Stimulated activated naive B cell treated with anti-CD40 and anti-IgM and Interleukin-4, amounts not matched to agents 10 μg/mL and 1 μg/mL and 100 μg/mL, for 72 hours (primary cell): ENCODE measurements at regions not wholly inside any gene's neighbourhood (a gene's known extent, or its start where the extent isn't known, plus 50 kb on each side); places are given as distances from the start of the nearest gene placed in this dataset.
"Not testable (repeated sequence)": the region's sequence is repeated elsewhere in the genome, so short reads cannot be mapped to it uniquely, and the experiment has no call there.

ENCODE experiments used
- ATAC-seq, 2 donors: fragments of 150-1000 bp; cut with Tn5 transposase; replicated peaks; 2 replicates each; pipeline ENCODE4 v1.10.0; 2021; ENCODE audit warnings: moderate library complexity in 1 of 2
- DNase-seq: peaks from one replicate; pipeline ENCODE4 v3.0.0; 2021
- H3K27ac Mint-ChIP-seq: one replicate; pipeline ENCODE4 v1.8.0; 2022; ENCODE audit warnings: mild to moderate bottlenecking, mixed read lengths
- H3K27me3 Mint-ChIP-seq, 2 donors: one replicate each; pipeline ENCODE4 v1.8.0; 2022; ENCODE audit warnings: mixed read lengths in 2 of 2
- H3K36me3 Mint-ChIP-seq, 2 donors: one replicate each; pipeline ENCODE4 v1.8.0; 2022; ENCODE audit warnings: mixed read lengths in 2 of 2, mild to moderate bottlenecking in 1 of 2
- H3K4me1 Mint-ChIP-seq, 2 donors: one replicate each; pipeline ENCODE4 v1.8.0; 2022; ENCODE audit warnings: mixed read lengths in 2 of 2, mild to moderate bottlenecking in 1 of 2
- H3K4me3 Mint-ChIP-seq, 2 donors: one replicate each; pipeline ENCODE4 v1.8.0; 2022; ENCODE audit warnings: mild to moderate bottlenecking in 2 of 2, mixed read lengths in 2 of 2, moderate library complexity in 1 of 2
- H3K9me3 Mint-ChIP-seq, 2 donors: one replicate each; pipeline ENCODE4 v1.8.0; 2022; ENCODE audit warnings: mixed read lengths in 2 of 2, mild to moderate bottlenecking in 1 of 2

DNA sequence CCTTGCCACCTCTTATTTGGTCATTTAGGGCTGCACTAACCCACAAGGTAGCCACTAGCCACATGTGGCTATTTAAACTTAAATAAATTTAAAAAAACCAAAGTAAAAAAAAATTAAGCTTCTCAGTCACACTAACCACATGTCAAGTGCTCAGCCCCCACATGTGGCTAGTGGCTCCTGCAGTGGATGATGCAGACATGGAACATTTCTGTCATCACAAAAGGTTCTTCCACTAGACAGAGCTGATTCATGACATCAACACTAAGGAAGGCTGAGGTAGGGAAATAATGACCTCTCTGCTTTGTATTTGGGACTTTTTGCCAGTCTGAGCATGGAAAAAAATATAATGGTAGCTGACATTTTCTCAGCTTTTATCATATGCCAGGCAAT, 173.0 kb upstream of the FERMT1 start:
- H3K27ac Mint-ChIP-seq, result no peak overlapping the region

DNA sequence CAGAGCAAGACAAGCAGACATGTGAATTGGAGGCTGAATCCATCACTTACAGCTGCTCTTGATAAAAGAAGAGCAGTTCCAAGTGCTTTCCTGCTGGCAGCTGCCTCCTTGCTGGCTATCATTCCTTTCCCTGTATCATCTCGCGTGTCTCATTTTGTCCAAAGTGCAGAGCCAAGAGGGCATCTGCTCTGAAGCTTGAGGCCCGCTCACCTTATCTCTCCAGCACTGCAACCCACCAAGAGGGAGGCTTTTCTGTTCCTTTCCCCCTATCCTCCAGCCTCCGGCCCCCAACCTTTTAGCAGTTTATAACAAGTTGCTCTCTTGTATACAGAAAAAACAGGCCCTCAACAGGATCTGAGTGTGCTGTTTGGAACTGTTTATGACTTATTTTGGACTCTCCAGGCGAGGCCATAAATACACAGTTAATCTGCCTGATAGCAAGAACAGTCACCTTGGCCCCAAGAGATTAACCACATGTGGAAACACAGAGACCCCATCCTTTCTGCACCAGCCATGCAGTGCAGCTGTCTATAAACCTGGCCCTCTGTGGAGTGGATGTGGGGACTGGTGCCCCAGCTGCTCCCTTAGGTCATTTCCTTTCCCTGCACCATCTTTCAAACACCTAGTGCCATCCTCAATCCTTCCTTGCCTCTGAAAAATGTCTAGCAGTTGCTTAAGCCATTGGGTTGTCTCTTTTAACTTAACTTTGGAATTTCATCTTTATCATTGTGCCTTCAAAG, 172.5 kb upstream of the FERMT1 start:
- Mint-ChIP-seq H3K27me3 (no peaks in the 10 kb centered on the region), H3K4me3 (no peak overlapping the region), H3K36me3 (no peaks in the 10 kb centered on the region), H3K9me3 (peaks cover 3 to 4% of the 10 kb centered on the region in 2 donors), H3K4me1 (no peaks in the 10 kb centered on the region), H3K27ac (no peak overlapping the region)
- DNase-seq, result no peak
- no peak for ATAC-seq

More for the DNA sequence above, 173.0 kb upstream of the FERMT1 start:
- no peaks in the 10 kb centered on the region for H3K36me3 Mint-ChIP-seq
- DNase-seq (no peak), ATAC-seq (no peak)
- H3K4me3 Mint-ChIP-seq, result no peak overlapping the region
- H3K4me1 Mint-ChIP-seq, result no peaks in the 10 kb centered on the region
- H3K9me3 Mint-ChIP-seq, result peaks cover 2 to 3% of the 10 kb centered on the region in 2 donors
- no peaks in the 10 kb centered on the region for H3K27me3 Mint-ChIP-seq

DNA sequence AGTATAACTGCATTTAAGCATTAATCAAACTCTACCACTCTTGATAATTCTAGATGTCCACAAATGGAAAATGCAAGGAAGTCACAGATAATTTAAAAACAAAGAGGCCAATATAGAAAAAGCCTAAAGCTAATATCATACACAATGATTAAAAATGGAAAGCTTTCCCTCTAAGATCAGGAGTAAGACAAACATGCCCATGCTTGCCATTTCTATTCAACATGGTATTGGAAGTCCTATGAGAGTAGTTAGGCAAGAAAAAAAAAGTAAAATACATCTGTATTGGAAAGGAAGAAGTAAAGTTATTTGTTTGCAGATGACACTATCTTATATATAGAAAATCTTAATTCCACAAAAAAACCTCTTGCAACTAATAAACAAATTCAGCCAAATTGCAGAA, 164.6 kb upstream of the FERMT1 start:
- Mint-ChIP-seq H3K9me3 (peaks cover 17 to 22% of the 10 kb centered on the region in 2 donors), H3K4me3 (no peak overlapping the region)

DNA sequence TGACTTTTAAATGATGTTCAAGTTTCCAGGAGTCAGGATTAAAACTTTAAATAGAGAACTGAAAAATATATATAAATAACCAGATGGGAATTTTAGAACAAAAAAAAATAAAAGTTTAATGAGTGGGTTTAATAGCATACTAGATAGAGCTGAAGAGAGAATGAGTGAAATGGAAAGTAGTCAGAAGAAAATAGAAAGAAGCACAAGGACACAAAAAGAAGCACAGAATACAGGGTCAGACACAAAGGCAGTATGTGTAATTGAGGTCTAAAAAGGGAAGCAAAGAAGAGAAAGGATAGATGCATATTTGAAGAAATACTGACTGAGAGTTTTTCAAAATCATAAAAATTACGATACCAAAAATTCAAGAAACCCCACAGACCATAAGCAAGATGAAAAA, 159.8 kb upstream of the FERMT1 start:
- Mint-ChIP-seq H3K36me3 (peaks cover 0 to 4% of the 10 kb centered on the region in 2 donors), H3K4me1 (no peaks in the 10 kb centered on the region), H3K27ac (no peak overlapping the region), H3K27me3 (no peaks in the 10 kb centered on the region), H3K9me3 (peaks cover 11 to 18% of the 10 kb centered on the region in 2 donors), H3K4me3 (no peak overlapping the region)
- ATAC-seq (no peak), DNase-seq (no peak)

More for the DNA sequence above, 164.6 kb upstream of the FERMT1 start:
- H3K27me3 Mint-ChIP-seq, result no peaks in the 10 kb centered on the region
- H3K27ac Mint-ChIP-seq, result no peak overlapping the region
- ATAC-seq, result no peak
- no peak for DNase-seq
- no peaks in the 10 kb centered on the region for H3K4me1 Mint-ChIP-seq
- peaks cover 0 to 4% of the 10 kb centered on the region in 2 donors for H3K36me3 Mint-ChIP-seq

DNA sequence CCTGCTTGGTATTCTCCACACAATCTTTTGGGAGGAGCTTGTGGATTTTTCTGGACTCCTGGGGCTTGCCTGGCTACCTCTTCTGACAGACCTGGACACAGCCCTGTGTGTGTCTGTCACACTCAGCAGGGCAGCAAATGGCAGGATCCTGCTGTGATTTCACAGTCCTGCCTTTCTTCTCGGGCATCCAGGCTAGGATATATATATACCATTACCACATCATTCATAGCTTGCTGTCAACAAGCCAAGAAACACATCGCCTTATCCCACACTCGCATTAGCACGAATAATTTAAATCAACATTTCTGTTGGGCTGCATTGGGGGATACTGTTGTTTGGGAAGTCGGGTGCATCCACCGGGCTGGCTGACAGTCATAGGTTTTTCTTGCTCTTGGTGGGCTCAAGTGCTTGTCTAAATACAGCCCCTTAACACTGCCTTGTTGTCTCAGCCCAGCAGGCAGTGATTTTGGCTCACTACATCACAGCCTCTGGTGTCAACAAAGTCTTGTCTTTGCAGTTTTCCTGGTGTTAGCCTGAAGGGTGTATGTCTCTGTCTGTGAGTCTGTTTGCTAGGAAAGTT, 154.9 kb upstream of the FERMT1 start:
- H3K4me1 Mint-ChIP-seq, result no peaks in the 10 kb centered on the region
- DNase-seq (no peak), ATAC-seq (no peak)
- peaks cover 0 to 3% of the 10 kb centered on the region in 2 donors for H3K36me3 Mint-ChIP-seq
- peaks cover 8% of the 10 kb centered on the region in 2 donors for H3K9me3 Mint-ChIP-seq
- no peaks in the 10 kb centered on the region for H3K27me3 Mint-ChIP-seq
- no peak overlapping the region for H3K4me3 Mint-ChIP-seq
- no peak overlapping the region for H3K27ac Mint-ChIP-seq

DNA sequence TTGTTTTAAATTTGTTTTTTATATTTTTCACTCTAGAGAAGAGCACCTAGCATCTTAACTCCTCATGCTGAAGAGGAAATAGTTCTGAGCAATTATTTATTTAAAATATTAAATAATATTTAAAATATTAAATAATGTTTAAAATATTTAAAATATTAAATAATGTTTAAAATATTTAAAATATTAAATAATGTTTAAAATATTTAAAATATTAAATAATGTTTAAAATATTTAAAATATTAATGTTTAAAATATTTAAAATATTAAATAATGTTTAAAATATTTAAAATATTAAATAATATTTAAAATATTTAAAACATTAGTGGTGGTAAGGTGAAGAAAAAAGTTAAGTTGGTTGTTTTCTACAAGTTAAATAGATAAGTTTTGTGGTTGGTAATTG, 147.6 kb upstream of the FERMT1 start:
- ATAC-seq, H3K4me1 Mint-ChIP-seq, H3K36me3 Mint-ChIP-seq, DNase-seq, H3K27ac Mint-ChIP-seq, H3K4me3 Mint-ChIP-seq, H3K27me3 Mint-ChIP-seq, H3K9me3 Mint-ChIP-seq: not testable (repeated sequence)

DNA sequence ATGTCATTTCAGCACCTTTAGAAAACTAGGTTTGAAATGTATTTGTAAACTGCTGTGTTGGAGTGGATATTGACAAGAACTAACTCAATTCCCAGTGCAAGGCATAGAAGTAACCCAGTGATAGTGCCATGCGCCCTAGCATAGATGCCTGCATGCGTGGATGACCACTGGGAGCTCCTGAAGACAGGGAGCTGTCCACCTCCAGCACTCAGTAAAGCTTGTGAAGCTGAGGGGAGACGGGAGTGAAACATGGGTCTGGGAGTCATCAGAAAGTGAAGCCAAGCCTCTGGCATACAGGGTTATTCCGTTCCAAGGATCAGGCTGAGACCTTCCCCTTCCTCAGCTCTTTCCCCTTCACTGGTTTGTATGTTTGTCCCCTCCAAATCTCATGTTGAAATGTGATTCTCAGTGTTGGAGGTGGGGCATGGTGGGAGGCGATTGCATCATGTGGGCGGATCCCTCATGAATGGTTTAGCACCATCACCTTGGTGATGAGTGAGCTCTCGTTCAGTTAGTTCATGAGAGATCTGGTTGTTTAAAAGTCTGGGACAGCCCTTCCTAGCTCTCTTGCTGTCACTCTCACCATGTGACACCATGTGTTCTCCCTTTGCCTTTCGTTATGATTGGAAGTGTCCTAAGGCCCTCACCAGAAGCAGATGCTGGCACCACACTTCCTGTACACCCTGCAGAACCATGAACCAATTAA, 146.5 kb upstream of the FERMT1 start:
- H3K4me1 Mint-ChIP-seq, result no peaks in the 10 kb centered on the region
- H3K27ac Mint-ChIP-seq, result no peak overlapping the region
- H3K27me3 Mint-ChIP-seq, result peaks cover 5 to 7% of the 10 kb centered on the region in 2 donors
- DNase-seq, result no peak
- no peaks in the 10 kb centered on the region for H3K36me3 Mint-ChIP-seq
- no peak overlapping the region for H3K4me3 Mint-ChIP-seq
- peaks cover 0 to 2% of the 10 kb centered on the region in 2 donors for H3K9me3 Mint-ChIP-seq
- ATAC-seq, result peak; percentile 24 to 51

DNA sequence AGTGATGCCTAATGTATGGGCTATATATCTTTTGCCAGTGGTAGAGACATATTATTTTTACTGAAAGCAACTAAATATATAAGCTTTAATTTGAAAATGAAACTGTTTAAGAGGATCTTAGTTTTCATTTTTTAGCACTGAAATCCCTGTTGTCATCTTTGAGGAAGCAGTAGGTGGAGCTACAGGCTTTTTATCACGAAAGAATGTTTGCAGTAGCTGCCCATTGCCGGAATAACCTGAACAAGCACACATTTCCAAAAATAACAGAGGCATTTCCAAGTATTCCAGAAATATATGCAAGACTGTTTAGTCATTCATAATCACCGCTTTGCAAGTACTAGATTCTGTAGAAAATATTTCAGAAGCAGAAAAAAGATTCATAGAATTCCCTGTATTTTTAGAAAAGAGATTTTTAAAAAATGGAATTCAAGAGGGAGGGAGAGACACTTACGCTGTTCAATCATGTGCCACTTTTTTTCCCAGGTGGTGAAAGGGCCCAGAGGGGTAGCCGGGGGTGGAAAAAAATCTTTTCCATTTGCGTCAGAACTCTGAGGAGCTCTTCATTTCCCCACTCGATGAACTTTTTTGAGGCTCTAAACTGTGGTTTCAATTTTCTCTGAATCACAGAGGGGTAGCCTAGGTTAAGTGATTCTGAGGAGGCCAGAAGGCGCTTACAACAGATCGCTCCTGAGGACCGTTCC, 142.5 kb upstream of the FERMT1 start:
- Mint-ChIP-seq H3K4me3 (no peak overlapping the region), H3K27me3 (peaks cover 7 to 12% of the 10 kb centered on the region in 2 donors), H3K4me1 (no peaks in the 10 kb centered on the region), H3K9me3 (peaks cover 0 to 2% of the 10 kb centered on the region in 2 donors), H3K36me3 (no peaks in the 10 kb centered on the region), H3K27ac (no peak overlapping the region)
- DNase-seq (no peak), ATAC-seq (peak; percentile 60 to 70)

DNA sequence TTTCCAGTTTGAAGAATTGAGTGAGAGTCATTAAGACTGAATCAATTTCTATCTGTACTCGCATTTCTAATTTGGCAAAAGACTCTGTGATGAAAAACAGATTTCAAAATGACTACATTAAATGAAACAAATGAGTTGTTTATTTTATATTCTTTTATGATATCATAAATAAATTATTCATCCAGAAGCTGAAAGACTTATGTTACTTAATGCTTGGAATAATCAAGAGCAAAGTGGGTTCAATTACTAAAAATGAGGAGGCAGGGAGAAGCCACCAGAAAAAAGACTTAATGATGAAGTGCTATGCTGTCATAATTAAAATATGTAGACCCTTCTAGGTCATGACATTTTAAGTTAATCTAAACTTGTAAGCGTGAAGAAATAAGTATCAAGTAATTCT, 130.6 kb upstream of the FERMT1 start:
- no peak overlapping the region for H3K4me3 Mint-ChIP-seq
- no peaks in the 10 kb centered on the region for H3K4me1 Mint-ChIP-seq
- no peaks in the 10 kb centered on the region for H3K9me3 Mint-ChIP-seq
- DNase-seq, result no peak
- no peak for ATAC-seq
- no peaks in the 10 kb centered on the region for H3K36me3 Mint-ChIP-seq
- H3K27me3 Mint-ChIP-seq, result peaks cover 0 to 4% of the 10 kb centered on the region in 2 donors
- H3K27ac Mint-ChIP-seq, result no peak overlapping the region

DNA sequence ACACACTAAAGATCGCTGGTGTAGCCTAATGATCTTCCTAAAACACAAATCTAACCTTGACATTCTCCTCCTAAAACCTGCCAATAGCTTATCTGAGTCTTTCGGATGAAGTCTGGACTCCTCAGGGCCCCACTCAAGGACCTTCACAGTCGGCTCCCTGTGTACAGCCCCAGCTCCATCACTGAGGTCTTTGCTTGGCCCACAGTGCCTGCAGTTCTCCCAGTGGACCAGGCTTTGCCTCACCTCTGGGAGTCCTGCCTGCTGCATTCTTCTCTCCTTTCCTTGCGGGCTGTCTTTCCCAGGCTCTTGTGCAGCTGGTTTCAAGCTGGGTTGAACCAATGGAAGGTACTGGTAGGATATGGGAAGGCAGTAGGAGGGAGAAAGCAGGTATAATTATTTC, 122.6 kb upstream of the FERMT1 start:
- Mint-ChIP-seq H3K27me3 (peaks cover 0 to 4% of the 10 kb centered on the region in 2 donors), H3K27ac (no peak overlapping the region), H3K4me1 (no peaks in the 10 kb centered on the region), H3K9me3 (peaks cover 0 to 2% of the 10 kb centered on the region in 2 donors), H3K4me3 (no peak overlapping the region), H3K36me3 (no peaks in the 10 kb centered on the region)
- DNase-seq (no peak), ATAC-seq (no peak)

DNA sequence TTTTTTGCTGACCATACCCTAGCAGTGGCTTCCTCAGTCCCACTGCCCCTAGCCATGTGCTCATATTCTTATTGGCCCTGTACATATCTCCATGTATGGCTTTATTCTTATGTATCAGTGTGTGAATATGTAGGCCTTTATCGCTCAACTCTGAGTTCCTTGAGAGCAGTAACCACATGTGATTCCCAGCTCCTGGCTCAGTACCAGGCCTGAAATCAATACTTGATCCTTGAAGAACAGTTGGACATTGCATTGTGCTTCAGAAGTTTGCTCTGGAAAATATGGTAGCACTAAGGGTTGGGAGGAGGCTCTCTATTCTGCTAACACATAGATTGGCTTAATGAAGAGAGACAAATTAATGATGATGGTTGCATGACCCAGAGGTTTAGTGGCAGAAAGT, 118.8 kb upstream of the FERMT1 start:
- Mint-ChIP-seq H3K27ac (no peak overlapping the region), H3K4me1 (no peaks in the 10 kb centered on the region), H3K27me3 (peaks cover 0 to 3% of the 10 kb centered on the region in 2 donors), H3K4me3 (no peak overlapping the region), H3K9me3 (peaks cover 0 to 3% of the 10 kb centered on the region in 2 donors), H3K36me3 (no peaks in the 10 kb centered on the region)
- no peak for ATAC-seq
- no peak for DNase-seq

DNA sequence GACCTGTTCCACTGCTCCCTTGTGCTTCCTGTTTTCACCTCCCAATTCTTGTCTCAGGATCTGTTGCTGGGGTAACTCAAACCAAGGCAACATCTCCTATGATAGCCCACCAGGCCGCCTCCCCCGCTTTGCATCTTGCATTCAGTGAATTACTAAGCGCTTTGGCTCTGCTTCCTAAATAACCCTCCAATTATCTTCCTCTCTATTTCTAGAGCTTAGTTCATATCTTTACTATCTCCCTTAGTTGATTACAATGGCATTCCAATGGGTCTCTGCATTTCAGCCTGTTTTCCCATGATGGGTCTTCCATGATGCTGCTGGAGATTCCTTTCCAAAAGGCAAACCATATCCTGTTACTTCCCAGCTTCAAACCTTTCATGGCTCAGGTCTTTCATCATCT, 117.2 kb upstream of the FERMT1 start:
- H3K36me3 Mint-ChIP-seq, result no peaks in the 10 kb centered on the region
- H3K4me3 Mint-ChIP-seq, result no peak overlapping the region
- H3K27ac Mint-ChIP-seq, result no peak overlapping the region
- ATAC-seq (no peak), DNase-seq (no peak)
- H3K9me3 Mint-ChIP-seq, result peaks cover 0 to 3% of the 10 kb centered on the region in 2 donors
- H3K27me3 Mint-ChIP-seq, result peaks cover 0 to 3% of the 10 kb centered on the region in 2 donors
- H3K4me1 Mint-ChIP-seq, result no peaks in the 10 kb centered on the region

DNA sequence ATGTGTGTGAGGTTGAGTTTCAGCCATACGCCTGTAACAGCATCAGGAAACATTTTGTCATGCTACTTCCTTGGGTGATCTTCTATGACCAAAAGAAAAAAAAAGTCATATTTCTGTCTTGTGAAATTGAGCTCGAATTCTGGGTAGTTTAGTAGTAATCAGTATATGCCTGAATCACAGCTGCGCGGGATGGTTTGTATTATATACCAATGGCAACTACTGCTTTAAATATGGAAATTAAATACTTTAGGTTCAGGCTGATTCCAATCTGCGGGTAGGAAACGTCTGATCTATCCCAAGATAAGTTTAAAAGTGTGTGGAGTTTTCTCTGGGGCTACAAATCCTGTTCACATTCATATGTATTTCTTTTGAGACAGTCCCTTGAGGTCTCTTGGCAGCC, 115.6 kb upstream of the FERMT1 start:
- Mint-ChIP-seq H3K4me1 (no peaks in the 10 kb centered on the region), H3K4me3 (no peak overlapping the region), H3K27me3 (peaks cover 0 to 3% of the 10 kb centered on the region in 2 donors), H3K36me3 (no peaks in the 10 kb centered on the region), H3K9me3 (peaks cover 2 to 4% of the 10 kb centered on the region in 2 donors), H3K27ac (no peak overlapping the region)
- ATAC-seq (no peak), DNase-seq (no peak)

DNA sequence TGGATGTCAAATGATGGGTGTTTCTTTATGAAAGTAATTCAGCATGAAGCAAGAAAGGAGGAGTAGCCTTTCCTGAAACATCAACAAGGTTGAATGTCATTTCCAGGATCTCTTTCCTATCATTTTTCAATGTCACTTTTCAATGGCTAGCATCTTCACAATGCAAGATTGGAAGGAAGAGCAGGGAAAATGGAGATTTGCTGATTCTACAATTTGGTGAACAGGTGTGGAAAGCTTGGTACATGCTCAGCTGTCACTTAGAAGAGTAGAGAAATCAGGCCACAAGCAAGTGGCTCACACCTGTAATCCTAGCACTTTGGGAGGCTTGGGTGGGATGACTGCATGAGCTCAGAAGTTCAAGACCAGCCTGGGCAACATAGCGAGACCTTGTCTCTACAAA, 112.7 kb upstream of the FERMT1 start:
- no peak for DNase-seq
- H3K4me3 Mint-ChIP-seq, result no peak overlapping the region
- no peak overlapping the region for H3K27ac Mint-ChIP-seq
- H3K4me1 Mint-ChIP-seq, result no peaks in the 10 kb centered on the region
- ATAC-seq, result no peak
- H3K36me3 Mint-ChIP-seq, result no peaks in the 10 kb centered on the region
- peaks cover 7 to 8% of the 10 kb centered on the region in 2 donors for H3K9me3 Mint-ChIP-seq
- peaks cover 0 to 3% of the 10 kb centered on the region in 2 donors for H3K27me3 Mint-ChIP-seq
